Right renal pelvis (tissue), 4 donors: ENCODE measurements at regions not wholly inside any gene's neighbourhood (a gene's known extent, or its start where the extent isn't known, plus 50 kb on each side); places are given as distances from the start of the nearest gene placed in this dataset.
A peak's percentile ranks its signal among the peaks of the same experiment; 100 is the strongest.
"Not testable (repeated sequence)": the region's sequence is repeated elsewhere in the genome, so short reads cannot be mapped to it uniquely, and the experiment has no call there.

Source experiments
- DNase-seq, 4 donors: peaks; one replicate each; pipeline ENCODE4 v3.0.0-alpha.2; 2013; ENCODE audit warnings: low read depth in 4 of 4, low spot score in 3 of 4, missing footprints in 1 of 4

DNA sequence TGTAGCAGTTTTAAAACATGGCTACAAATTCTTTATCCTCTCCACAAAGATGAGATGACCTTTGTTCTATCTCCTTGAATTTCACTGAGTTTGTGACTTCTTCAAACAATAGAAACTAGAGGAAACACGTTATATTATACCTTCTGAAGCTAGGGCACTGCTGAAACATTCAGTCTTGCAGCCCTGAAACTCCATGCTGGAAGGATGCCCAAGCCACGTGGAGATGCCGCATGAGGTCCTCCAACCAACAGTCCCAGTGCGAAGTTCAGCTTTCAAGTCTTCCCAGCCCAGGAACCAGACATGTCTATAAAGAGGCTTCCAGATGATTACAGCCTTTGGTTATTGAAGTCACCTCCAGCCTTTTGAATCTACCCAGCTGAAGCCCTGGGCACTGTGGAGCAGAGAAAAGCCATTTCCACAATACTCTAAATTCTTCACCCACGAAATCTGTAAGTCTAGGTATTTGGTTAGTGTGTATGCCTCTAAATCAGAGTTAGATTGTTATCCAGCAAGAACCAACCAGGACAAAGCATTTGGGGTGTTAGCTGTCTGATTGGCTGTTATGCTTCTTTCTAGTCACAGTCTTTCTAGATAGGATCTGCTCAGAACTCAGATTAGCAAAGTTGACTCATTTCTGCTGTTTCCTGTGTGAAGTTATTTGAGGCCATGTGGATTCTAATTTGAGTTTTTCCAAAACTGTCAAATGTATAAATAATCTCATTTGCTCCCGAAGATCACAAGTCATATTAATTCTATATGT, 186.5 kb upstream of the TMEM72 start:
- DNase-seq, result no peak

DNA sequence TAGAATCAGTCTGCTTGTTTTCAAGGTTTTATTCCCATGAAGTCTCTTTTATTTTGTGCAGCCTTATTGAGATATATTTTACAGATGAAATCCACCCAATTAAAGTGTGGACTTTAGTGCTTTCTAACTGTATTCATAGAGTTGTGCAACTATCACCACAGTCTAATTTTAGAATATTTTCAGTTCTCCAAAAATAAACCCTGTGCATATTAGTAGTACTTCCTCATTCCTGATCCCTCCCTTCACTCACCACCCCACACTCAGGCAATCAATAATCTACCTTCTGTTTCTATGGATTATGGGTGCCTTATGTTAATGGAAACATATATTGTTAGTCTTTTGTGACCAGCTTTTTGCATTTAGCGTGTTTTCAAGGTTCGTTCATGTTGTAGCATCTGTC, 185.7 kb upstream of the TMEM72 start:
- DNase-seq, result no peak

DNA sequence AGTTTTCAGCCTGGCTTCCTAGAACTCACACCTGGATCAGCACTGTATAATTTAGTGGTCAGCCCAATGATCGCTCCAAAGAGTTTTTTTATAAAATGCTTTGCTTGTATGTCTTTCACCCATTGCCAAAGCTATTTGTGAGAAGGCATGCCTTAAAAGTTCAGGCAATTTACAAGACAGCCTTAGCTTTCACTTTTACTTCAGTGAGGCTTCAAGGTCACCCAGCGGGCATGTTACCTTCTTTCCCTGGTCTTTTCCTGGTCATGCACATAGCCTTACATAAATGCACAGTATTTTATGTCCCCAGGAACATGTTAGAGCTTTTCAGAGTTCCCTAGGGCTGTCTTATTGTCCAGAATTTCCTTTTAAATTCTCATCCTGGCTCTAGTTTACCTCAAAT, 179.9 kb upstream of the TMEM72 start:
- DNase-seq, result no peak

DNA sequence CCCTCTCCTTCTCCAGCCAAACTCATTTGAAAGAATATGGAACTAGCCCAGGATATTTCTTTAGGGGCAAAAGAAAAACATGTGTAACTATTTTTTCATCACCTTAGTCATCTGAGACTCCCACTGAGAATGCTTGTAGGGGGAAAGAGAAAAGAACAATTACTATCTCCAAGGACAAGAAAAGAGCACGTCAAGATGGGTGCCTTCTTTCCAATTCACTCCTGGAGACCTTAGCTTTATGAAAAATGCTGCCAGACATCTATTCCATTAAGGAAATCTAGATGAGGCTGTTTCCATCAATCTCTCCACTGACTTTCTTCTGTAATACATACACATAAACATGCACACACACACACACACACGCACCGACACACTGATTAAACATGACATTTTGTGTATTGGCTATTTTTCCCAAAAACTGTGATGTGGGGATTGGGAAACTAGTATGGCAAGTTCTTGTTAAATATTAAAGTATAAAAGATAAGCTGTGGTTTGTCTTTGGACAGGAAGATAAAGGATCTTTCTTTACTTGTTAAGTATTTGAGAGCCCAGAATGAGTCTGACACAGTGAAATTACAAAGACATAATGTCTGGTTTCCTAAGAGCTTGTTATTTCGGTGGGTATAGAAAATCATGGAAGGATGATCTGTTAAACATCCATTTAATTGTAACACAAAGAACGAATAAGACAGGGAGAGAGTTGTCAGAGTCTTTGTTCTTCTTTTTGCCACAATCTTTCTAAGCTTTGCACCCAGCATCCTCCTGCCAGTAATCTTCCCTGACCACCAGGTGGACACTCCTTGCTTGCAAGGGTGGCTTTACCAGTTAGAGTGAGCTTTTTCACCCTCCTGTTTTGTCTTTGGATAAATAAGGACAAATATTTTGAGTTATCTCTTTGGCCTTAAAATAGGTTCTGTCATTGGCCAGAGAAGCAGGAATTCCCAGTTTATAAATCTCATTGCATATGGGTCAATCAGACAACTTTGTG, 177.3 kb upstream of the TMEM72 start:
- no peak for DNase-seq

DNA sequence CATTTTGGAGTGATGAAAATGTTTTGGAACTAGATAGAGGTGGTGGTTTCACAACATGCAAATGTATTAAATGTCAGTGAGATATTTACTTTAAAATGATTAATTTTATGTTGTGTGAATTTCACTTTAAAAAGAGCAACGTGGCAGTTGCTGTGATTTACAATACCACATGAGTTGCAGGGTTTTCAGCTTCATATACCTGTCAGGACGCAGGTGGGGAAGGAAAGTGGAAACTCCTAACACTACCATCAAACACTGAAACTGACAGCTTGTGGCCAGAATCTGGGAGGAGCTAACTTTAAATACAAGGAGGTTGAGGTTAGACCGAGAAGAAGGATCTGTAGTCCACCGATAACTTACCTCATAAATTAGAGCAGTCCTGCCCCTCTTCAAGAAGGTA, 168.9 kb upstream of the TMEM72 start:
- DNase-seq, result peak in 2 of 4 donors; percentile 26 to 47

DNA sequence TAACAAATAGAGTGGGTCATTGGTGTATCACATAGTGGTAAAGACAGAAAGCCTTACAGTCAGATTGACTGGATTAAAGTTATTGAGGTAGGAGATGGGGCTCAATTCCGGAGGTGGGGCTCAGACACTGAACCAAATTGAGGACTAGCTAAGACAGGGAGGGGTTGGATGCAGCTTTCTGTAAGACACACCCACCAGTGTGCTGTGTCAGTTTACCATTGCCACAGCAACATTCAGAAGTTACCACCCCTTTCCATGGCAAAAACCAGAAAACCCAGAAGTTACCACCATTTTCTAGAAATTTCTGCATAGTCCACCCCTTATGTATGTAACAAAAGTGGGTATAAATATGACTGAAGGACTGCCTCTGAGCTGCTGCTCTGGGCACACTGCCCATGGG, 167.6 kb upstream of the TMEM72 start:
- no peak for DNase-seq

DNA sequence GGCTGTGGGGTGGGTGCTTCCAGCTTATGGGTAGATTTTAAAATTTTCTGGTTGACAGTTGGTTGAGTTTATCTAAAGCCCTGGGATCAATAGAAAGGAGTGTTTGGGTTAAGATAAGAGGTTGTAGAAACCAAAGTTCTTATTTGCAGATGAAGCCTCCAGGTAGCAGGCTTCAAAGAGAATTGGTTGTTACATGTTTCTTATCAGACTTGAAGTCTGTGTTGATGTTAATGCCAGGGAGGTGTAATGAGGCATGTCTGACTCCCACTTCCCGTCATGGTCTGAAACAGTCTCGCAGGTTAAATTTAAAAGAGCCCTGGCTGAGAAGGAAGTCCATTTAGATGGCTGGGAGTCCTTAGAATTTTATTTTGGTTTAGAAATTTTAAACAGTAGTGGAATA, 165.2 kb upstream of the TMEM72 start:
- DNase-seq, result peak in 3 of 4 donors; percentile 46 to 63 (median 61)

DNA sequence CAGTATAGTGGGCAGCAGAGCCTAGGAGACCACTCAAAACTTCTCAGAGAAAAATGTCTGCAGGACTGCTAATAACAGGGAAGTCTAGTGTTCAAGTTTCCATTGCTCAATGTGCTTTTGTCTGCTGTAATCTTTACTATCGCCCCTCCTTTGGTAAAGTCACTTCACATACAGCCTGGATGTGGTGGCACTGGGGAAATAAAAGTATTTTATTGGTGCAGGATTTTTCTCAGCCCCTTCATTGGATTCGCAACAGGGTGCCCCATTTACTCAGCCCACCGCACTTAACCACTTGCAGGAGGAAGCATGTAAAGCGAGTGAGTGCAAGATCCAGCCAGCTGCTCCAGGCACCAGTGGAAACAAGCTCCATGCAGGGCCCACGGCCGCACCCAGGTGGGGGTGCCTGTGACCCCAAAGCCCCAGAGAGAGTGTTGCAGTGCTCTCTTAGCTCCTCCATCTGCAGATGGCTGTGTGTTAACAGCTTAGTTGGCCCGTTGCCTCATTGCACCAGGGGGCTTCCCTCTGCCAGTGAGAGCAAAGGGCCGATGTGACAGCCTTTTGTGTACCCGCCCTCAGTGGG, 163.5 kb upstream of the TMEM72 start:
- no peak for DNase-seq

DNA sequence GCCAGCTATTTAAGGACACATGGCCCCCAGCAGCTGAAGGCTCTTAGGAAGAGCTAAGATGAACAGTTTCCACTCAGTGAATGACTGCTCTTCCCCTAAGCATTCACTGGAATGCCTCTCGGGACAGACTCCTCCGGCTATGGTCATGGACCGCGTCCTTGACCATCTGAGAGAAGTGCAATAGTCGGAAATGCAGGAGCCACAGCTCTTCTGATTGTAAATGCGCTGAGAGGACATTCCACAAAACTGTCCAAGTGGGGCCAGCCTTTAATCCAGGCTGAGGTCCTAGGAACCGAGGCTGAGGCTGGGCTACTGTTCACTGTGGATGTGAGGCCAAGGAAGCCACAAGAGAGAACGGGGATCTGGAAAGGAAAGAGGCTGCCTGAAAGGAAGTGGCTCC, 162.0 kb upstream of the TMEM72 start:
- DNase-seq, result peak in 2 of 4 donors; percentile 28 to 36

DNA sequence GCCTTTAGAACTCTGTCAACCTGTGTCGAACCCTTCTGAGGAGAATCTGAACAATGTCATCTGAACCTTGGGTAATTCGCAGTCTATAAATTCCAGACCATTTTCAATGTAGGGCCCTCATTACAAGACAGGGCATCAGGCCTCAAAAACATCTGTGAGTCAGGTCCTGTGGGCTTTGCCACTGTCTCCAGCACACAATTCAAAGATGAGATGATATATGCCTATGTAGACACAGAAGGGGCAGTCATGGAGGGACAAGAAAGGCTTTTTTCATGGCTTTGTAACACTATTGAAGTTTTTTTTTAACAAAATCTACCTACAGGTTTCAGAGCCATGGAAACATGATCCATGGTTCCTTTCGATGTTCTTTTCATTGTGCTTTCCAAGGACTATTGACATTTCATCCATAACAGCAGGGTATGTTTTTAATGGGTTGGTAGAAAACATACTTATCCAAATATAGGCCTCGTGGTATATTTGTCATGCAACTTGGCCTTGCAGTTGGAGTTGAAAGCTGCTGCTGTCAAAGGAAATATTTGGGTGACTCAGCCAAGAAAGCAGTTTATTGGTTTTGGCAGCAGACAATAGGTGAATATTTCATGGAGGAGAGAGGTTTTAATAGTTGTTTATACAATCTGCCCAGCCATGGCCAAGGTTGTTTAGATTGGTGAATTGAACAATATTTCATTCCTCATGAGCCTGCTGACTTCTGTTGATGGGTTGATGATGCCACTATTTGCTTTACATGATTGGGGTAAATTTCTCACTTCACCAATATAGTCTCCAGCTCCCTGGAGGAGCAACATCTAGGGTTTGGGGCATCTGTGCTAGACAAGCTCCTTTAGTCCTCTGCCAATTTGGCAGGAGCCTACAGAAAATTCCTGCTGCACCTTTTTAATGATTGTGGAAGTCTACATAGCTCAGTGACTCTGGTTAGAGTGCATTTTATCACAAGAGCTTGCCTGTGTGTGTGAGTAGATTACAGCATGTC, 158.4 kb upstream of the TMEM72 start:
- DNase-seq, result peak in 3 of 4 donors; percentile 23 to 42 (median 38)

DNA sequence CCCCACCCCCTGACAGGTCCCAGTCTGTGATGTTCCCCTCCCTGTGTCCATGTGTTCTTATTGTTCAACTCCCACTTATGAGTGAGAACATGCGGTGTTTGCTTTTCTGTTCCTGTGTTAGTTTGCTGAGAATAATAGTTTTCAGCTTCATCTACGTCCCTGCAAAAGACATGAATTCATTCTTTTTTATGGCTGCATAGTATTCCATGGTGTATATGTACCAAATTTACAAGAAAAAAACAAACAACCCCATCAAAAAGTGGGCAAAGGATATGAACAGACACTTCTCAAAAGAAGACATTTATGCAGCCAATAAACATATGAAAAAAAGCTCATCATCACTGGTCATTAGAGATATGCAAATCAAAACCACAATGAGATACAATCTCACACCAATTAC, 156.8 kb upstream of the TMEM72 start:
- DNase-seq, result not testable (repeated sequence)

DNA sequence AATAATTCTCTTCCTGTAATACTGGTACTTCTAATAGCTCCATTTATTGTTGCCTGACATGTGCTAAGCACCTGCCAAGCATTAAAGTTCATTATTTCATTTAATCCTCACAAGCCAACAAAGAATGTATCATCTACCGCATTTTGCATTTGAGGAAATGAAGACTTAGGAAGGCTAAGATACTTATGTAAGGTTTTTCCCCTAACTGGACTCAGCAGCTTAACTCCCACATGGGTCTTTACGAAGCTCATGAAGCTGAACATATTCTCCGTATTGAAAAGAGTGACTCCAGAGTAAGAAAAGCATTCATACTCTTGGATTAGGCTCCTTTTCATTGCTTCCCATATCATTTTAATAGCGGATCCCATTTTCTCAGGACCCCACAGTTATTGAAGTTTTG, 155.7 kb upstream of the TMEM72 start:
- no peak for DNase-seq

DNA sequence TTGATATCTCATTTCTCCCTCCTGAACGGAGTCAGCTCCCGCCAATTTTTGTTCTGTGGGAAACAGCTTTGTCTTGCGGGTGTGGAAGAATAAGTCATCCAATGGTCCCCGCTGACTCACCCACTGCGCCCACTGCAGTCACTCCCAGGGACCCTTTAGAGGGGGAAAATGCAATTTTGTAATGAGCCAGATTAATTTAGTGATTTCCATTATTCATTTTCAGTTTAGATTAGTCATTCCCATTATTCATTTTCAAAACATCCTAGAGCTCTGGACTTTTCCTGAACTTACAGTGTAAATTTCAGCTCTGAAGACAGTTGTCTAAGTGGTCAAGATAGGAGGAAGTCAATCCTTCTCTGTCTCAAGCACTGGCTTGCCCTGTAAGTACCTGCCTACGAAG, 154.9 kb upstream of the TMEM72 start:
- no peak for DNase-seq

DNA sequence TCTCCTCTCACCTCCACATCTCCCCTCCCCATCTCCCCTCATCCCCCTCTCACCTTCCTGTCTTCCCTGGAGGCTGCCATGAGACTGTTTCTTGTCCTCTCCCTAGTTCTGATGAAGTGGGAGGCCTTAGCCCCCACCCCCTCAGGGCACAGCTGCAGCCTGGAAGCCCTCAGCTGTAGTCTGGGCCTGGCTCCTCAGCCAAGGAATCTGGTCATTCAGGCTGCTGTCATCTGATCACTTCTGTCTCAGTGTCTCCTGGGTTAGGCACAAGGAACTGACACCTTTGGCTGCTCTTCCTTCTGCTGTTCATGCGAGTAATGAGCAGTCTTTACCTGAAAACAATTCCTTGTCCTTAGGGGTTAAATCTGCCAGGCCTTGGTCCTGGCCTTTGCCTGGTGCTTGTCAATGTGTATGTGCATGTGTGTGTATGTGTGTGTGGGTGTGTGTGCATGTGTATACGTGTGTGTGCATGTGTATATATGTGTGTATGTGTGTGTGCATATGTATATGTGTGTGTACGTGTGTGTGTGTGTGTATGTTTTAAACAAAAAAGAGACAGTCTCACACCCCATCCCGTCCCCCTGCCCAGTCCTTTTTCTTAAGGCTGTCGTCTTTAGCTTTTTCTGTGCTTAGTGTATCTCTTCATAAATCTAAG, 153.5 kb upstream of the TMEM72 start:
- no peak for DNase-seq

DNA sequence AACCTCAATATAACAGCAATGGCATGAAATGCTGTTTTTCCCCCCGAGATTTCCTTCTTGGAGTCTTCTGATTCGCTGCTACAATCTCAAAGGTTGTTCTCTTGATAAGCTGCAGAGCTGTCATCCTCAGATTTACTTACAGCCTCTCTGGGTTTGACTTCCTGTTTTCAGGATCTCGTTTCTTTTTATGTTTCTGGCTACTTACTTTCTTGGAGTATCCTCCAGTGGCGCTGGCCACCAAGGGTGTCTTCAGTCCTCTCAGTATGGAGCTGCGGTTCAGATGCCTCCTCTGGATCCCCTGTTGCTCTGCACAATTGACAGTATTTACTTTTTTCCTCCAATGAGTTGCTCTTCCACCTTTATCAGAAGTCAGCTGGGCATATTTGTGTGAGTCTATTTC, 152.0 kb upstream of the TMEM72 start:
- DNase-seq, result no peak

DNA sequence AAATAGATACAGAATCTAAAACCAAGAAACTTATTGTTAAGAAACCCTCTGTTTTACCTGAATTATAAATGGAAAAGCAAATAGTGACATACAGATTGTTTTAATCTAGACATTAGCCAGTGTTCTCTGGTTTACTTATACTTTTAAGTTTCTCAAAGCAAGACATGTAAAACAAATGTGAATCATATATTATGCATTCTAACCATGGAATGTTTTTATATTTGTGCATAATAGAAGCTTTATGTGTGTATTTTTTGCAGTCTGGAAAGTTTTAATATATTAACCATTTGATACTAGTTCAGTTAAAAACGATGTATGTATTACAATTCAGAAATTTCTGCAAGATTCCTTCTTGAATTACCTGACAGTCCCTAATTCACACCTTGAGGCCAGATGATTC, 150.6 kb upstream of the TMEM72 start:
- DNase-seq, result no peak

DNA sequence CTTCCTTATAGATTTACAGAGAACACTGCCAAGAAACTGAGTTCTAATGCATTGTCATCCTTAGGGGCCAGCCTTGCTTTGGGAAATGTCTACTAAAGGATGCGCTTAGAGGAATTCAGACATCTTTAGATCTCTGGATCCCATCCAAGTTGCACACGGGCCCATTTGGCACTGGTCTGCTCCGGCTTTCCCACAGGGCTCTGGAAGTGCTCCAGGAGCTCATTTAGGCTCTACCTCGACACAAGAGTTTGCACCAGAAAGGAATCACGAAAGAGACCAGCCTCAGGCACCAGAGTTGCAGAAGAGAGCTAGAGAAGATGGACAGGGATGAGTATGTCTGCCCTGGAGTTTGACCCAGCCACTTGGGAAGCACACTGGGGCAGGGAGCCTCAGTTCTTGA, 150.1 kb upstream of the TMEM72 start:
- DNase-seq, result no peak

DNA sequence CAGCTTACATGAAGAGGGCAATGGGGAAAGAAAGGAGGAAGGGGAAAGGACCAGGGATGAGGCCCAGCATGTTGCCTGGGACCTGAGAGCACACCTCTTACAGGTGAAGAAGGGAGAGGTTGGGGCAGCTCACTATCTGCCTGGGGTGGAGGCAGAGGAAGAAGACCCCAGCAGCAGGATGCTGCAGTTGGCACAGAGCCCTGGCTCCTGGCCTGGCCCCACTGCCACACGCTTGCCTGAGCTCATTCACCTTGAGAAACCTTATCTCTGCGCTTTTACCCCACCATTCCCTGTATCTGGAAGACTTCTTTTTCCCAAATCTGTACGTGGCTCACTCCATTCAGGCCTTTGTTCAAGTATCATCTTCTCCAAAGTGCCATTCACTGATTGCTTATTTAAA, 147.8 kb upstream of the TMEM72 start:
- no peak for DNase-seq

DNA sequence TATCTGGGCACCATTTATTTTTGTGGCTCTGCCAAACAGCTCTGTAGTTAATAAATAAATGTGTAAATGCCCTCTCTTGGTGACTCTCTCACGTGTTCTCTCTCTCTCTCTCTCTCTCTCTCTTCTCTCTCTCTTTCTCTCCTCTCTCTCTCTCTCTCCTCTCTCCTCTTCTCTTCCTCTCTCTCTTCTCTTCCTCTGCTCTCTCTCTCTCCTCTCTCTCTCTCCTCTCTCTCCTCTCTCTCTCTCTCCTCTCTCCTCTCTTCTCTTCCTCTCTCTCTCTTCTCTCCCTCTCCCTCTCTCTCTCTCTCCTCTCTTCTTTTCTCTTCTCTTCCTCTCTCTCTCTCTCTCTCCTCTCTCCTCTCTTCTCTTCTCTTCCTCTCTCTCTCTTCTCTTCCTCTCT, 145.8 kb upstream of the TMEM72 start:
- DNase-seq, result no peak

DNA sequence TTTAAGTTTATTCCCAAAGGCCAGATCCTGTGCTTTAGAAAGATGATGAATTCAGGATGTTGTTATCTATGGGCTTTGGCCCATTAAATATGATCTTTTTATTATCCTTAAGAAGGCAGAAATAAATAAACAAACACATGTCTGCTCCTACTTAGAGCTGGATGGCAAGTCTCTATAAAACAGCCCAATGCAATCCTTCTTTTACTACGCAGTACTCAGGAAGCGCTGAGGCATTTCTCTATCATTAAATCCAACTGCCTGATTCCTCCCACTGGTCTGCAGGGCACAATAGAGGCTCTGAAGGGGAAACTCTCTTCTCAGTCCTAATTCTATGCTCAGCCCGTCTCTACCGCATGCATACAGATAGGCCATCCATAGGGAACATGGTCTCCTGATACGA, 144.5 kb upstream of the TMEM72 start:
- no peak for DNase-seq
